Activated CD4-positive, alpha-beta memory T cell treated with anti-CD3 and anti-CD28 coated beads, Interleukin-2, amount 10 ng/mL, durations not matched to agents 7 days and 5 days (primary cell): ENCODE measurements at regions not wholly inside any gene's neighbourhood (a gene's known extent, or its start where the extent isn't known, plus 50 kb on each side); places are given as distances from the start of the nearest gene placed in this dataset.
"Not testable (repeated sequence)": the region's sequence is repeated elsewhere in the genome, so short reads cannot be mapped to it uniquely, and the experiment has no call there.

Experiments used
- CTCF ChIA-PET: fragments of 350-600 bp; sonication (Branson Sonifier 250); formaldehyde crosslinking; loops from one replicate; lab custom pipeline; 2021; ENCODE audit warnings: antibody characterized with exemption, inconsistent platforms; lab: Charles Lee
- POLR2A ChIA-PET: fragments of 350-600 bp; sonication (Branson Sonifier 250); formaldehyde crosslinking; loops from one replicate; lab custom pipeline; 2021; ENCODE audit warnings: antibody characterized with exemption; lab: Charles Lee
- DNase-seq: peaks from one replicate; pipeline ENCODE4 v3.0.0-alpha.2; 2020
- H3K27ac Mint-ChIP-seq: one replicate; pipeline ENCODE4 v1.8.0; 2021; ENCODE audit warnings: mild to moderate bottlenecking, mixed read lengths
- H3K27me3 Mint-ChIP-seq: one replicate; pipeline ENCODE4 v1.8.0; 2021; ENCODE audit warnings: mixed read lengths
- H3K36me3 Mint-ChIP-seq: one replicate; pipeline ENCODE4 v1.8.0; 2021; ENCODE audit warnings: low read depth, mixed read lengths
- H3K4me1 Mint-ChIP-seq: one replicate; pipeline ENCODE4 v1.8.0; 2021; ENCODE audit warnings: mixed read lengths
- H3K4me3 Mint-ChIP-seq: one replicate; pipeline ENCODE4 v1.8.0; 2021; ENCODE audit warnings: mild to moderate bottlenecking, mixed read lengths
- H3K9me3 Mint-ChIP-seq: one replicate; pipeline ENCODE4 v1.8.0; 2021; ENCODE audit warnings: mixed read lengths

- ChIA-PET CTCF (no interaction called here), POLR2A (no interaction called here)
- Mint-ChIP-seq H3K4me3 (no peak overlapping the region), H3K9me3 (no peaks in the 10 kb centered on the region), H3K27ac (no peak overlapping the region), H3K36me3 (no peaks in the 10 kb centered on the region), H3K27me3 (peaks cover 3% of the 10 kb centered on the region), H3K4me1 (no peaks in the 10 kb centered on the region)
- DNase-seq, result no peak
Observed at GRCh38 chr2:226477221-226478108, 322.2 kb downstream of the IRS1 start.

- CTCF ChIA-PET, result no interaction called here
- peaks cover 3% of the 10 kb centered on the region for H3K27me3 Mint-ChIP-seq
- H3K36me3 Mint-ChIP-seq, result no peaks in the 10 kb centered on the region
- no peaks in the 10 kb centered on the region for H3K4me1 Mint-ChIP-seq
- H3K9me3 Mint-ChIP-seq, result no peaks in the 10 kb centered on the region
- POLR2A ChIA-PET, result no interaction called here
- H3K27ac Mint-ChIP-seq, result no peak overlapping the region
- no peak overlapping the region for H3K4me3 Mint-ChIP-seq
- no peak for DNase-seq
Observed at GRCh38 chr2:226475650-226476049, 324.0 kb downstream of the IRS1 start.

GRCh38 chr2:226474131-226474530 lies 325.5 kb downstream of the IRS1 start:
- ChIA-PET CTCF (no interaction called here), POLR2A (no interaction called here)
- Mint-ChIP-seq H3K4me3 (no peak overlapping the region), H3K9me3 (no peaks in the 10 kb centered on the region), H3K27ac (no peak overlapping the region), H3K4me1 (no peaks in the 10 kb centered on the region), H3K27me3 (peaks cover 3% of the 10 kb centered on the region), H3K36me3 (no peaks in the 10 kb centered on the region)
- DNase-seq, result no peak

GRCh38 chr2:226471987-226472470 lies 327.6 kb downstream of the IRS1 start:
- no peak for DNase-seq
- Mint-ChIP-seq H3K9me3 (no peaks in the 10 kb centered on the region), H3K4me1 (no peaks in the 10 kb centered on the region), H3K27ac (no peak overlapping the region), H3K36me3 (no peaks in the 10 kb centered on the region), H3K27me3 (peaks cover 3% of the 10 kb centered on the region), H3K4me3 (no peak overlapping the region)
- ChIA-PET CTCF (no interaction called here), POLR2A (no interaction called here)

GRCh38 chr2:226467633-226468032 lies 332.0 kb downstream of the IRS1 start:
- no peaks in the 10 kb centered on the region for H3K4me1 Mint-ChIP-seq
- CTCF ChIA-PET, result no interaction called here
- H3K4me3 Mint-ChIP-seq, result no peak overlapping the region
- no peak overlapping the region for H3K27ac Mint-ChIP-seq
- H3K27me3 Mint-ChIP-seq, result no peaks in the 10 kb centered on the region
- DNase-seq, result no peak
- POLR2A ChIA-PET, result no interaction called here
- H3K36me3 Mint-ChIP-seq, result no peaks in the 10 kb centered on the region
- no peaks in the 10 kb centered on the region for H3K9me3 Mint-ChIP-seq

GRCh38 chr2:226467221-226467620 lies 332.4 kb downstream of the IRS1 start:
- Mint-ChIP-seq H3K9me3 (no peaks in the 10 kb centered on the region), H3K4me1 (no peaks in the 10 kb centered on the region), H3K27ac (no peak overlapping the region), H3K4me3 (no peak overlapping the region), H3K36me3 (no peaks in the 10 kb centered on the region), H3K27me3 (no peaks in the 10 kb centered on the region)
- ChIA-PET POLR2A (no interaction called here), CTCF (no interaction called here)
- no peak for DNase-seq

- DNase-seq, result no peak
- H3K27me3 Mint-ChIP-seq, result no peaks in the 10 kb centered on the region
- ChIA-PET POLR2A (no interaction called here), CTCF (no interaction called here)
- H3K4me1 Mint-ChIP-seq, result no peaks in the 10 kb centered on the region
- H3K9me3 Mint-ChIP-seq, result no peaks in the 10 kb centered on the region
- H3K4me3 Mint-ChIP-seq, result no peak overlapping the region
- no peaks in the 10 kb centered on the region for H3K36me3 Mint-ChIP-seq
- no peak overlapping the region for H3K27ac Mint-ChIP-seq
Observed at GRCh38 chr2:226466589-226466988, 333.0 kb downstream of the IRS1 start.

- CTCF ChIA-PET, result no interaction called here
- Mint-ChIP-seq H3K36me3 (no peaks in the 10 kb centered on the region), H3K27me3 (no peaks in the 10 kb centered on the region), H3K9me3 (no peaks in the 10 kb centered on the region), H3K4me3 (no peak overlapping the region), H3K27ac (no peak overlapping the region), H3K4me1 (no peaks in the 10 kb centered on the region)
- no peak for DNase-seq
- POLR2A ChIA-PET, result no interaction called here
Observed at GRCh38 chr2:226466124-226466523, 333.5 kb downstream of the IRS1 start.

GRCh38 chr2:226464380-226464779 lies 335.2 kb downstream of the IRS1 start:
- no peaks in the 10 kb centered on the region for H3K36me3 Mint-ChIP-seq
- no peaks in the 10 kb centered on the region for H3K9me3 Mint-ChIP-seq
- no peaks in the 10 kb centered on the region for H3K4me1 Mint-ChIP-seq
- DNase-seq, result no peak
- no peaks in the 10 kb centered on the region for H3K27me3 Mint-ChIP-seq
- no peak overlapping the region for H3K27ac Mint-ChIP-seq
- CTCF ChIA-PET, result no interaction called here
- POLR2A ChIA-PET, result no interaction called here
- no peak overlapping the region for H3K4me3 Mint-ChIP-seq

GRCh38 chr2:226463154-226463553 lies 336.5 kb downstream of the IRS1 start:
- DNase-seq, result no peak
- Mint-ChIP-seq H3K4me3 (no peak overlapping the region), H3K9me3 (no peaks in the 10 kb centered on the region), H3K27me3 (no peaks in the 10 kb centered on the region), H3K36me3 (no peaks in the 10 kb centered on the region), H3K4me1 (no peaks in the 10 kb centered on the region), H3K27ac (no peak overlapping the region)
- POLR2A ChIA-PET, result no interaction called here
- CTCF ChIA-PET, result no interaction called here

GRCh38 chr2:226461981-226462380 lies 337.6 kb downstream of the IRS1 start:
- Mint-ChIP-seq H3K4me1 (no peaks in the 10 kb centered on the region), H3K27ac (no peak overlapping the region), H3K27me3 (peaks cover 2% of the 10 kb centered on the region), H3K9me3 (no peaks in the 10 kb centered on the region), H3K36me3 (no peaks in the 10 kb centered on the region), H3K4me3 (no peak overlapping the region)
- no peak for DNase-seq
- ChIA-PET CTCF (no interaction called here), POLR2A (no interaction called here)

GRCh38 chr2:226456144-226456543 lies 343.5 kb downstream of the IRS1 start:
- CTCF ChIA-PET, H3K27ac Mint-ChIP-seq, H3K9me3 Mint-ChIP-seq, H3K4me1 Mint-ChIP-seq, H3K4me3 Mint-ChIP-seq, DNase-seq, H3K36me3 Mint-ChIP-seq, POLR2A ChIA-PET: not testable (repeated sequence)
- peaks cover 21% of the 10 kb centered on the region for H3K27me3 Mint-ChIP-seq

- Mint-ChIP-seq H3K27ac (no peak overlapping the region), H3K9me3 (peaks cover 2% of the 10 kb centered on the region), H3K4me1 (peaks cover 3% of the 10 kb centered on the region), H3K36me3 (no peaks in the 10 kb centered on the region), H3K27me3 (peaks cover 22% of the 10 kb centered on the region), H3K4me3 (no peak overlapping the region)
- ChIA-PET POLR2A (no interaction called here), CTCF (no interaction called here)
- no peak for DNase-seq
Observed at GRCh38 chr2:226452768-226453167, 346.9 kb downstream of the IRS1 start.

- CTCF ChIA-PET, result no interaction called here
- H3K9me3 Mint-ChIP-seq, result peaks cover 2% of the 10 kb centered on the region
- no peaks in the 10 kb centered on the region for H3K36me3 Mint-ChIP-seq
- peaks cover 3% of the 10 kb centered on the region for H3K4me1 Mint-ChIP-seq
- no peak overlapping the region for H3K4me3 Mint-ChIP-seq
- POLR2A ChIA-PET, result no interaction called here
- H3K27ac Mint-ChIP-seq, result no peak overlapping the region
- DNase-seq, result no peak
- H3K27me3 Mint-ChIP-seq, result peaks cover 21% of the 10 kb centered on the region
Observed at GRCh38 chr2:226451486-226451885, 348.1 kb downstream of the IRS1 start.
